ENCODE measurements at regions not wholly inside any gene's neighbourhood (a gene's known extent, or its start where the extent isn't known, plus 50 kb on each side); places are given as distances from the start of the nearest gene placed in this dataset.

GRCh38 chr15:95972041-95972553, 358.4 kb upstream of the NR2F2 start:
- TF ChIP-seq, protein P1, sequence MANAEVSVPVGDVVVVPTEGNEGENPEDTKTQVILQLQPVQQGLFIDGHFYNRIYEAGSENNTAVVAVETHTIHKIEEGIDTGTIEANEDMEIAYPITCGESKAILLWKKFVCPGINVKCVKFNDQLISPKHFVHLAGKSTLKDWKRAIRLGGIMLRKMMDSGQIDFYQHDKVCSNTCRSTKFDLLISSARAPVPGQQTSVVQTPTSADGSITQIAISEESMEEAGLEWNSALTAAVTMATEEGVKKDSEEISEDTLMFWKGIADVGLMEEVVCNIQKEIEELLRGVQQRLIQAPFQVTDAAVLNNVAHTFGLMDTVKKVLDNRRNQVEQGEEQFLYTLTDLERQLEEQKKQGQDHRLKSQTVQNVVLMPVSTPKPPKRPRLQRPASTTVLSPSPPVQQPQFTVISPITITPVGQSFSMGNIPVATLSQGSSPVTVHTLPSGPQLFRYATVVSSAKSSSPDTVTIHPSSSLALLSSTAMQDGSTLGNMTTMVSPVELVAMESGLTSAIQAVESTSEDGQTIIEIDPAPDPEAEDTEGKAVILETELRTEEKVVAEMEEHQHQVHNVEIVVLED (CRISPR knock-in tag; IDR thresholded peaks at IDR 0.05; ENCODE audit: borderline replicate concordance), result no peak
- TF ChIP-seq, protein P2, sequence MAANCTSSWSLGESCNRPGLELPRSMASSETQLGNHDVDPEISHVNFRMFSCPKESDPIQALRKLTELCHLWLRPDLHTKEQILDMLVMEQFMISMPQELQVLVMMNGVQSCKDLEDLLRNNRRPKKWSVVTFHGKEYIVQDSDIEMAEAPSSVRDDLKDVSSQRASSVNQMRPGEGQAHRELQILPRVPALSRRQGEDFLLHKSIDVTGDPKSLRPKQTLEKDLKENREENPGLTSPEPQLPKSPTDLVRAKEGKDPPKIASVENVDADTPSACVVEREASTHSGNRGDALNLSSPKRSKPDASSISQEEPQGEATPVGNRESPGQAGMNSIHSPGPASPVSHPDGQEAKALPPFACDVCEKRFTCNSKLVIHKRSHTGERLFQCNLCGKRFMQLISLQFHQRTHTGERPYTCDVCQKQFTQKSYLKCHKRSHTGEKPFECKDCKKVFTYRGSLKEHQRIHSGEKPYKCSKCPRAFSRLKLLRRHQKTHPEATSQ (CRISPR knock-in tag; IDR thresholded peaks at IDR 0.05; ENCODE audit: borderline replicate concordance), result no peak
- TF ChIP-seq XBP1 (CRISPR knock-in tag; IDR thresholded peaks at IDR 0.05) (no peak), EHMT2 (IDR thresholded peaks at IDR 0.05; ENCODE audit: borderline replicate concordance, low read depth, low read length) (no peak), CHD2 (IDR thresholded peaks at IDR 0.05; ENCODE audit: low read depth, low read length) (no peak), NFATC3 (CRISPR knock-in tag; IDR thresholded peaks at IDR 0.05) (no peak), ESRRA (CRISPR knock-in tag; IDR thresholded peaks at IDR 0.05; ENCODE audit: low read depth) (no peak)
- TF ChIP-seq, protein P3, sequence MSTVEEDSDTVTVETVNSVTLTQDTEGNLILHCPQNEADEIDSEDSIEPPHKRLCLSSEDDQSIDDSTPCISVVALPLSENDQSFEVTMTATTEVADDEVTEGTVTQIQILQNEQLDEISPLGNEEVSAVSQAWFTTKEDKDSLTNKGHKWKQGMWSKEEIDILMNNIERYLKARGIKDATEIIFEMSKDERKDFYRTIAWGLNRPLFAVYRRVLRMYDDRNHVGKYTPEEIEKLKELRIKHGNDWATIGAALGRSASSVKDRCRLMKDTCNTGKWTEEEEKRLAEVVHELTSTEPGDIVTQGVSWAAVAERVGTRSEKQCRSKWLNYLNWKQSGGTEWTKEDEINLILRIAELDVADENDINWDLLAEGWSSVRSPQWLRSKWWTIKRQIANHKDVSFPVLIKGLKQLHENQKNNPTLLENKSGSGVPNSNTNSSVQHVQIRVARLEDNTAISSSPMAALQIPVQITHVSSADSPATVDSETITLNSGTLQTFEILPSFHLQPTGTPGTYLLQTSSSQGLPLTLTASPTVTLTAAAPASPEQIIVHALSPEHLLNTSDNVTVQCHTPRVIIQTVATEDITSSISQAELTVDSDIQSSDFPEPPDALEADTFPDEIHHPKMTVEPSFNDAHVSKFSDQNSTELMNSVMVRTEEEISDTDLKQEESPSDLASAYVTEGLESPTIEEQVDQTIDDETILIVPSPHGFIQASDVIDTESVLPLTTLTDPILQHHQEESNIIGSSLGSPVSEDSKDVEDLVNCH (CRISPR knock-in tag; IDR thresholded peaks at IDR 0.05), result no peak
